ENCODE measurements at regions not wholly inside any gene's neighbourhood (a gene's known extent, or its start where the extent isn't known, plus 50 kb on each side); places are given as distances from the start of the nearest gene placed in this dataset.
A peak's percentile ranks its signal among the peaks of the same experiment; 100 is the strongest.

GRCh38 chr17:77675816-77676215 lies 282.7 kb upstream of the TNRC6C start:
- Mint-ChIP-seq H3K4me3 (no peak overlapping the region), H3K4me1 (peaks cover 5 to 55% (median 12%) of the 10 kb centered on the region in 7 donors), H3K9me3 (peaks cover 0 to 1% (median 0%) of the 10 kb centered on the region in 11 donors), H3K36me3 (peaks cover 0 to 63% (median 34%) of the 10 kb centered on the region in 5 donors), H3K27me3 (no peaks in the 10 kb centered on the region), H3K27ac (no peak overlapping the region)
- H3K4me1 ChIP-seq (ENCODE audit: control insufficient read depth in 2 of 2, insufficient read depth in 2 of 2, low read length in 2 of 2) = peaks cover 0 to 2% of the 10 kb centered on the region in 2 donors
- no peak for ATAC-seq
- H3K27ac ChIP-seq (ENCODE audit: low read depth, low read length) = no peak overlapping the region
- DNase-seq = no peak
- H3K9me3 ChIP-seq (ENCODE audit: control insufficient read depth in 2 of 3, low read length in 3 of 3) = no peaks in the 10 kb centered on the region
- ChIA-PET POLR2A (interaction anchor here (0.6 kb wide), 1 partner anchor 158 kb away, joined by 3 read pairs; no protein-coding TSS in a partner anchor), CTCF (no interaction called here)
- peaks cover 0 to 44% (median 0%) of the 10 kb centered on the region in 3 experiments for H3K36me3 ChIP-seq (ENCODE audit: control insufficient read depth in 2 of 3, insufficient read depth in 3 of 3, low read length in 3 of 3)
- H3K4me3 ChIP-seq (ENCODE audit: low read length) = no peak overlapping the region
- no peaks in the 10 kb centered on the region for H3K27me3 ChIP-seq (ENCODE audit: control insufficient read depth in 2 of 2, insufficient read depth in 2 of 2, low read length in 2 of 2)
- intact Hi-C loops (cut with micrococcal nuclease) = no loop called here

GRCh38 chr17:77676237-77676661 lies 282.3 kb upstream of the TNRC6C start:
- Histone ChIP-seq H3K36me3 (ENCODE audit: control insufficient read depth in 2 of 3, insufficient read depth in 3 of 3, low read length in 3 of 3) (peaks cover 0 to 44% (median 0%) of the 10 kb centered on the region in 3 experiments), H3K9me3 (ENCODE audit: control insufficient read depth in 2 of 3, low read length in 3 of 3) (no peaks in the 10 kb centered on the region), H3K4me3 (ENCODE audit: low read length) (no peak overlapping the region), H3K4me1 (ENCODE audit: control insufficient read depth in 2 of 2, insufficient read depth in 2 of 2, low read length in 2 of 2) (no peaks in the 10 kb centered on the region), H3K27ac (ENCODE audit: low read depth, low read length) (no peak overlapping the region), H3K27me3 (ENCODE audit: control insufficient read depth in 2 of 2, insufficient read depth in 2 of 2, low read length in 2 of 2) (no peaks in the 10 kb centered on the region)
- peaks cover 5 to 52% (median 12%) of the 10 kb centered on the region in 7 donors for H3K4me1 Mint-ChIP-seq
- DNase-seq (no peak), ATAC-seq (no peak)
- peaks cover 0 to 1% (median 0%) of the 10 kb centered on the region in 11 donors for H3K9me3 Mint-ChIP-seq
- ChIA-PET POLR2A (interaction anchor here (0.6 kb wide), 1 partner anchor 158 kb away, joined by 3 read pairs; no protein-coding TSS in a partner anchor), CTCF (no interaction called here)
- no peaks in the 10 kb centered on the region for H3K27me3 Mint-ChIP-seq
- peaks cover 0 to 59% (median 31%) of the 10 kb centered on the region in 5 donors for H3K36me3 Mint-ChIP-seq
- no peak overlapping the region for H3K4me3 Mint-ChIP-seq
- H3K27ac Mint-ChIP-seq = no peak overlapping the region
- intact Hi-C loops (cut with micrococcal nuclease) = no loop called here

GRCh38 chr17:77677211-77677610 lies 281.3 kb upstream of the TNRC6C start:
- POLR2A ChIA-PET = no interaction called here
- H3K36me3 Mint-ChIP-seq = peaks cover 0 to 52% (median 25%) of the 10 kb centered on the region in 5 donors
- peaks cover 0 to 43% (median 6%) of the 10 kb centered on the region in 7 donors for H3K4me1 Mint-ChIP-seq

GRCh38 chr17:77677630-77678029 lies 280.9 kb upstream of the TNRC6C start:
- Histone ChIP-seq H3K27ac (ENCODE audit: low read depth, low read length) (no peak overlapping the region), H3K4me1 (ENCODE audit: control insufficient read depth in 2 of 2, insufficient read depth in 2 of 2, low read length in 2 of 2) (no peaks in the 10 kb centered on the region), H3K27me3 (ENCODE audit: control insufficient read depth in 2 of 2, insufficient read depth in 2 of 2, low read length in 2 of 2) (no peaks in the 10 kb centered on the region), H3K9me3 (ENCODE audit: control insufficient read depth in 2 of 3, low read length in 3 of 3) (no peaks in the 10 kb centered on the region), H3K36me3 (ENCODE audit: control insufficient read depth in 2 of 3, insufficient read depth in 3 of 3, low read length in 3 of 3) (peaks cover 0 to 34% (median 0%) of the 10 kb centered on the region in 3 experiments), H3K4me3 (ENCODE audit: low read length) (no peak overlapping the region)
- intact Hi-C loops (cut with micrococcal nuclease) = no loop called here
- no peaks in the 10 kb centered on the region for H3K27me3 Mint-ChIP-seq
- no peak for DNase-seq
- ChIA-PET CTCF (no interaction called here), POLR2A (no interaction called here)
- H3K9me3 Mint-ChIP-seq = peaks cover 0 to 1% (median 0%) of the 10 kb centered on the region in 11 donors
- peaks cover 0 to 39% (median 6%) of the 10 kb centered on the region in 7 donors for H3K4me1 Mint-ChIP-seq
- peaks cover 0 to 47% (median 22%) of the 10 kb centered on the region in 5 donors for H3K36me3 Mint-ChIP-seq
- H3K27ac Mint-ChIP-seq = no peak overlapping the region
- no peak for ATAC-seq
- H3K4me3 Mint-ChIP-seq = no peak overlapping the region

More at GRCh38 chr17:77677211-77677610, 281.3 kb upstream of the TNRC6C start:
- DNase-seq (no peak), ATAC-seq (no peak)
- CTCF ChIA-PET = no interaction called here
- peaks cover 0 to 38% (median 0%) of the 10 kb centered on the region in 3 experiments for H3K36me3 ChIP-seq (ENCODE audit: control insufficient read depth in 2 of 3, insufficient read depth in 3 of 3, low read length in 3 of 3)
- intact Hi-C loops (cut with micrococcal nuclease) = no loop called here
- peak overlapping the region in 1 of 9 donors; percentile 59 for H3K27ac Mint-ChIP-seq
- H3K4me3 Mint-ChIP-seq = no peak overlapping the region
- H3K27me3 ChIP-seq (ENCODE audit: control insufficient read depth in 2 of 2, insufficient read depth in 2 of 2, low read length in 2 of 2) = no peaks in the 10 kb centered on the region
- H3K4me3 ChIP-seq (ENCODE audit: low read length) = no peak overlapping the region
- peaks cover 0 to 1% (median 0%) of the 10 kb centered on the region in 11 donors for H3K9me3 Mint-ChIP-seq
- H3K9me3 ChIP-seq (ENCODE audit: control insufficient read depth in 2 of 3, low read length in 3 of 3) = no peaks in the 10 kb centered on the region
- no peak overlapping the region for H3K27ac ChIP-seq (ENCODE audit: low read depth, low read length)
- no peaks in the 10 kb centered on the region for H3K27me3 Mint-ChIP-seq
- no peaks in the 10 kb centered on the region for H3K4me1 ChIP-seq (ENCODE audit: control insufficient read depth in 2 of 2, insufficient read depth in 2 of 2, low read length in 2 of 2)

GRCh38 chr17:77679589-77679988 lies 278.9 kb upstream of the TNRC6C start:
- ChIA-PET POLR2A (no interaction called here), CTCF (no interaction called here)
- peak overlapping the region in 1 of 9 donors; percentile 83 for H3K27ac Mint-ChIP-seq
- Histone ChIP-seq H3K4me3 (ENCODE audit: low read length) (no peak overlapping the region), H3K36me3 (ENCODE audit: control insufficient read depth in 2 of 3, insufficient read depth in 3 of 3, low read length in 3 of 3) (peaks cover 0 to 24% (median 0%) of the 10 kb centered on the region in 3 experiments), H3K9me3 (ENCODE audit: control insufficient read depth in 2 of 3, low read length in 3 of 3) (no peaks in the 10 kb centered on the region), H3K4me1 (ENCODE audit: control insufficient read depth in 2 of 2, insufficient read depth in 2 of 2, low read length in 2 of 2) (no peaks in the 10 kb centered on the region), H3K27me3 (ENCODE audit: control insufficient read depth in 2 of 2, insufficient read depth in 2 of 2, low read length in 2 of 2) (no peaks in the 10 kb centered on the region), H3K27ac (ENCODE audit: low read depth, low read length) (no peak overlapping the region)
- DNase-seq = no peak
- no peaks in the 10 kb centered on the region for H3K27me3 Mint-ChIP-seq
- no peak for ATAC-seq
- intact Hi-C loops (cut with micrococcal nuclease) = no loop called here
- no peak overlapping the region for H3K4me3 Mint-ChIP-seq
- peaks cover 0 to 35% (median 5%) of the 10 kb centered on the region in 5 donors for H3K36me3 Mint-ChIP-seq
- H3K4me1 Mint-ChIP-seq = peaks cover 0 to 22% (median 2%) of the 10 kb centered on the region in 7 donors
- H3K9me3 Mint-ChIP-seq = peaks cover 0 to 1% (median 0%) of the 10 kb centered on the region in 11 donors

GRCh38 chr17:77681861-77682260 lies 276.6 kb upstream of the TNRC6C start:
- no peak for DNase-seq

More at GRCh38 chr17:77681861-77682260, 276.6 kb upstream of the TNRC6C start:
- H3K4me1 ChIP-seq (ENCODE audit: control insufficient read depth in 2 of 2, insufficient read depth in 2 of 2, low read length in 2 of 2) = no peaks in the 10 kb centered on the region
- no peak overlapping the region for H3K4me3 ChIP-seq (ENCODE audit: low read length)
- H3K27ac Mint-ChIP-seq = no peak overlapping the region
- intact Hi-C loops (cut with micrococcal nuclease) = no loop called here
- H3K9me3 ChIP-seq (ENCODE audit: control insufficient read depth in 2 of 3, low read length in 3 of 3) = no peaks in the 10 kb centered on the region
- ATAC-seq = no peak
- ChIA-PET CTCF (no interaction called here), POLR2A (interaction anchor here (0.7 kb wide), 1 partner anchor 327 kb away, joined by 3 read pairs; no protein-coding TSS in a partner anchor)
- peaks cover 0 to 10% (median 0%) of the 10 kb centered on the region in 3 experiments for H3K36me3 ChIP-seq (ENCODE audit: control insufficient read depth in 2 of 3, insufficient read depth in 3 of 3, low read length in 3 of 3)
- H3K27me3 Mint-ChIP-seq = peaks cover 0 to 7% (median 0%) of the 10 kb centered on the region in 5 donors
- no peak overlapping the region for H3K27ac ChIP-seq (ENCODE audit: low read depth, low read length)
- H3K27me3 ChIP-seq (ENCODE audit: control insufficient read depth in 2 of 2, insufficient read depth in 2 of 2, low read length in 2 of 2) = no peaks in the 10 kb centered on the region
- H3K4me3 Mint-ChIP-seq = no peak overlapping the region
- H3K9me3 Mint-ChIP-seq = peaks cover 0 to 4% (median 0%) of the 10 kb centered on the region in 11 donors
- H3K36me3 Mint-ChIP-seq = peaks cover 0 to 35% (median 0%) of the 10 kb centered on the region in 5 donors
- peaks cover 0 to 24% (median 4%) of the 10 kb centered on the region in 7 donors for H3K4me1 Mint-ChIP-seq
